ENCODE measurements at regions not wholly inside any gene's neighbourhood (a gene's known extent, or its start where the extent isn't known, plus 50 kb on each side); places are given as distances from the start of the nearest gene placed in this dataset.

DNA sequence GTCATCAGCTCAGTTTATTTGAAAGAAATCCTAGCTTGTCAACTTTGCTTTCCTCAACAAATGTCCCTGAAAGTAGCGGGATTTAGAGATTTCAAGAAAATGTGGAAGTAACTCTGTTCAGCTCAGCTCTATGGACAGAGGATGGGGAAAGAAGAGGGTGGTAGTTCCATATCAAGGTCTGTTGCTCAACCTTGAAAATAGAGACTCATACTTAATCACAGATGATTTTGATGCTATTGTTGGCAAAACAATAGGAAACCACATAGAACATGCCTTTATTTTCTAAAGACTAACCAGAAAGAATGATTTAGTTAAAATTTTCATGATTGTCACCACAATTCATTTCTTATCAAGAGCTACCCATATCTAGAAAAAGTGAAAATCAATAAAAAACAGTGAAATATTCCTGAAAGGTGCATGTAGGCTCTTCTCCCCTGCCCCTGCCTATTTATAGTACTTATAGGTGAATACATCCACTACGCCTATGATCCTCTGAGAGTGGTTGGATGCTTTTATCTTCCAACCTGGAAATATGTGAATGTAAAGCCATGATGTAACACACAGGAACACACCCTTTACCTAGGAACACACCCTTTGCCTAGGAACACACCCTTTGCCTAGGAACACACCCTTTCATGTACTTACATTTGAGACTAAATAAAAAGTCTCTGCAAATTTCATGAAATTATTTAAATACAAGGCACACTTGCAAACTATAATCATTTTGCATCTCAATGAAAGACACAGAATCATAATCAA, 65.8 kb downstream of the ETAA1 start:
- no peak for DNase-seq (ENCODE audit: low read depth)

DNA sequence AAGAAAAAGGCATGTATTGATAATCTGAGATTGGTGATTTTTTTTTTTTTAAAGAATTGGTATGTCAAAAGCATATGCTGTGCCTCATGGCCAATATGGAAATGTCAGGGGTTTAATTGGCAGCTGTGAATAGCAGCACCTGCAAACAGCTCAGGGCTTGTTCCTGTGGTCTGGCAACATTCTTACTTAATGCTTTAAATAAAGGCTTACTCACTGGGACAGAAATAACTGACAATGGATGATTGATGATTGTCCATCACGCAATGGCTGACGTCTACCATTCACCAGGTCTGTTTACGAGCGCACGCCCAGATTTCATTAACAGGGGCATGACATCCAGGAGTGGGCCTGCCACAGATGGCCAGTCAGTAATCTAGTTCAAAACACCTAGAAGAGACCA, 66.7 kb downstream of the ETAA1 start:
- DNase-seq (ENCODE audit: low read depth), result no peak

DNA sequence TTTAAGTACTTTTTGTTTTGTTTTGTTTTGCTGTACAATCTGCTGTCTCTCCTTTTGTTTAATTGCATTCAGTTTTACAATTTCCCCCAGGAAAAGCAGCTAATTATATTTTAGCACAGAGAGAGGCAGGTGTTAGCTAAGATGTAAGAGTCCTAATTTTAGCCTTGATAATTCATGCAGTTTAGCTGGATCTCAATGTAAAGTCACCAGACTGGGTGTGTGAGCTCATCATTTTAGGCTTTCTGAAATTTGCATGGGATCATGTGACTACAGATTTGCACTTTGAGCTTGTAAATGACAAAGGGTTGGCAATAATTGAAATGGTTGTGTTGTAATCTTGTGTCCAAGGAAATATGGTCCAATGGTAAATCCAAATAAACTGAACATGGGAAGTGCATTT, 68.5 kb downstream of the ETAA1 start:
- no peak for DNase-seq (ENCODE audit: low read depth)

- no peak for DNase-seq (ENCODE audit: low read depth)
Measured at GRCh38 chr2:67466734-67467133, 69.6 kb downstream of the ETAA1 start.

DNA sequence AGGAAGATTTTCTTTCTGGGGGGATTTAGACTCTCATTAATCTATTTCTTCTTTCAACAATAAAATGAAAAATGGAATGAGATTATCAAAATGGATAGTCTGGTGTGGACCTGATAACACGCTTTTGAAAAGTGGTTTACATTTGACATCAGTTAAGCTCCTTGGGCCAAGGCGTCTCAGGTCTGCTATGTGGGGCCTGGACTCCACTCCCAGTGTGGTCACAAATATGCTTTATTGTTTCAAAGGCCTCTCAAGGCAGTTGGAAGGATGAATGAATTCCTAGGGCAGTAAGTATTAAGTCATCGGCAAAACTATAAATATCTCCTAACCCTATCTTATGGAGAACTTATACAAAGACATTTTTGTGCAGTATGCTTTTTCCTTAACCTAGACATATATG, 74.5 kb downstream of the ETAA1 start:
- DNase-seq (ENCODE audit: low read depth), result no peak

- no peak for DNase-seq (ENCODE audit: low read depth)
Measured at GRCh38 chr2:67476809-67477790, 80.0 kb downstream of the ETAA1 start.

GRCh38 chr2:67479261-67479660, 82.1 kb downstream of the ETAA1 start:
- no peak for DNase-seq (ENCODE audit: low read depth)

GRCh38 chr2:67485431-67485830, 88.3 kb downstream of the ETAA1 start:
- no peak for DNase-seq (ENCODE audit: low read depth)

DNA sequence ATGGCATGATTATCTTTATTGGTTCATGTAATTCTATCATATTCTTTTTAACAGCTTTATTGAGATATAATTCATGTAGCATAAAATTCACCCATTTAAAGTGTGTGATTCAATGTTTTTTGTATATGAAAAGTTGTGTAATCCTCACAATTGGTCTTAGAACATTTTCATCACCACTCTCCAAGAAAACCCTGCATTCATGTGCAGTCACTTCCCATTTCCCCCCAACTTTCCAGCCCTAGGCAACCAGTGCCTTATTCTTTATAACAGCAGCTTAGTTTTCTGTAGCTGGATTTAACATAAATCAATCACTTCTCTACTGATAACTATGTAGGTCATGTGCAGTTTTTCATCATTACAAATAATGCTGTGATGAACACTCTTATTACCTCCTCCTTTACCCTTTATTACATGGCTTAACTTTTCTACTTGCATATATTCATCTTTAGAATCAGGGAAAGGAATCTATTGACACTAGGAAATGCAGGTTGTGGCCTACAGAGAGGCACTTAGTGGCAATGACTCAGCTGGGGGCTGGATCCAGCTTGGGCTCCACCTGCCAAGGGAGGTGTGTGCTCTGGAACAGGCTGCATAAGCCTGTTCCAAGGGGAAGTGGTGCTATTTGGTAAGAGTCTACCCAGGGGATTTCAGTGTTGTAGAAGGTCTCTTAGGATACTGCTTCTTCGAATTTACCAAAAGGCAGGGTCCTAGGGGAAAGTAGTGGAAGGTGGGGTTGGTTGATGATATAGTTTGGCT, 89.1 kb downstream of the ETAA1 start:
- DNase-seq (ENCODE audit: low read depth), result no peak

DNA sequence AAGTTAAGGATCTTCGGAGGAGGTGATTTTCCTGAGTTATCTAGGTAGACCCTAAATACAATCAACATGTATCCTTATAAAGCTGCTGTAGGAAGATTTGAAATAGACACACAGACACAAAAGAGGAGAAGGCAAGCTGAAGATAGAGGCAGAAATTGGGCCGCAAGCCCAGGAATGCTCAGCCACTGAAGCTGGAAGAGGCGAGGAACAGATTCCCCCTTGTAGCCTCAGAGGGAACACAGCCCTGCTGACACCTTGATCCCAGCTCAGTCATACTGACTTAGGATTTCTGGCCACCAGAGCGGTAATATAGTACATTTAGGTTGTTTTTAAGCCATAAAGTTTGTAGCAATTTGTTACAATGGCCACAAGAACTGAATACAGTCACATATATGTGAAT, 90.9 kb downstream of the ETAA1 start:
- no peak for DNase-seq (ENCODE audit: low read depth)

DNA sequence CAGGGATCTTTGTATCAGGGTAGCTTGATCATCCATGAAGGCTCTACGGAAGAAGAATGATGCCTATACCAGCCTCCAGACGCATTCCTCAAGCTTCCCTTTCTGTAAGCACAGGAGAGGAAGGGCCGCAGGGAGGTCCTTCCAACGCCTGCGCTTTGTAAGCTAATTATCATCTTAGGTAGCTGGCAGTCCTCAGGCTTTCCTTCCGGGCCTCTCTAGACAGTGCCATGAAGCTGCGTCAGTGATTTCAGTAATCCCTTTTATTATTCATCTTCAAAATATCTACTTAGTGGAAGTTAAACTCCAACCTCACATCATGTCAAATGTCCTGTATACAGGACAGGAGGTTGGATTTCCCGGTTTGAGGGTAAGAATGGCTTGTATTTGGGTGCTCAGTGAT, 92.3 kb downstream of the ETAA1 start:
- no peak for DNase-seq (ENCODE audit: low read depth)

DNA sequence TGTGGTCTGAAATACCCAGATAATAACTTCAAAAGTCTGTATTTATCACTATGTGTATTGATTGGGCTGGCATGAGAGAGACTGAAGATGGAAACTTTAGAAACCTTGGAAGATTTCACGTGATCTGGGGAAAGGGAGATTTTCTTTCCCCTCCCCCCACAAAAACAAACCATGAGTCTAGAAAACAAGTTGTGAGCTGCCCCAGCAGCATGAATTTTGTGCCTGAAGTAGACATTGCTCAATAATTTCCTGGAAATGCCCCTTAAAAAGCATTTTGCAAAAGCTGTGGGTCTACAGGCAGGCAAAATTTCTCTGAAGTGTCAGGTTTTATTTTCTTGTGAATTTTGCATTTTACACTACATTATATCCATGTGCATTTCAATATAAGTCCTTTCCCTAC, 101.8 kb downstream of the ETAA1 start:
- DNase-seq (ENCODE audit: low read depth), result no peak

DNA sequence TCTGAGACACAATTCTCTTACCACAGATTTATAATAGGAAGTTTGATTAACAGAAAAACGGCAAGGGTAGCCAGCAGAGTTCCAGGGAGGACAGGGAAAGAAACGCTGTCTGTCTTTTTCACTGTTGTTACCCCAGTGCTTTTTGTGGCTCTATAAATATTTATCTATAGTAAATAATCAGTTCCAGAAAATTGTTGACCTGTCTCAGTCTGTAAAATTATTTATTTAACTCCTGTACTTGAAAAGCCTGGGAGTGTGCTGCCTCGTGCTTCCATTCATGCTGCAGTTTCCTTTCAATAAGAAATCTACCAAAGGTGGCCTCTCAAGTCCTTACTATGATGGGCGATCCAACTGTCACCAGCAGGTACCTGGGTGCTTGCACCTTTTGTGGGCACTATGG, 102.9 kb downstream of the ETAA1 start:
- no peak for DNase-seq (ENCODE audit: low read depth)

- no peak for DNase-seq (ENCODE audit: low read depth)
Measured at GRCh38 chr2:67500541-67500940, 103.4 kb downstream of the ETAA1 start.

- no peak for DNase-seq (ENCODE audit: low read depth)
Measured at GRCh38 chr2:67502346-67503065, 105.4 kb downstream of the ETAA1 start.

DNA sequence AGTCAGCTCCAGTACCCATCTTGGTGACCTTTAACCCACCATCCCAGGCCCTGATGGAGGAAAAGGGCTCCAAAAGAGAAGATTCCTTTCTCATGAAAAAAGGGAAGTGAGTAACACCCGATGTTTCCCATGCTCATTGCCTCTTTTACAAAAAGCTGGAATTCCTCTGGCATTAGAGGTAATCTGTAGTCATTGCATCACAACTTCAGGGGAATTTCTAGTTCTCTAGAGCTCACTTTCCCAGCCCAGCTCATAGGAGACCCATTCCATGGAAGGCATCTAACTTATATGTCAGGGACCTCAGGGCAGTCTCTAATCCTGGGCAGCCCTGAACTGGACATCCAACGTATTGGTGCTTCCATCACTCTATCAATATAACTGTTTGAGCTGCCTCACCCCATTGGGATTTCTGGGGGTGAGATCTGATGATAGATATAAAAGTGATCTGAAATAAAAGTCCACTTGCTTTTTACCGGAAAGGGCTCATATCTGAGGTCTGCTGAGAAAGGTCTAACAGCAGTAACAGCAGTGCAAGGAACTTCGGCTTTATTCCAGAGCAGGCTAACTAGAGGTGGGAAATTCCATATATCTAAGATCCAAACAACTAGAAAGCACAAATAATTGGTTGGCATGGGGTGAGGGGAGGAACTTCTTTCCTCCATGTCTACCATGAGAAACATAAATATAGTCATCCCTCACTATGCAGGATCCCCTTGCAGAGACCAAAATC, 106.1 kb downstream of the ETAA1 start:
- DNase-seq (ENCODE audit: low read depth), result peak; percentile 72

GRCh38 chr2:67510745-67511144, 113.6 kb downstream of the ETAA1 start:
- DNase-seq (ENCODE audit: low read depth), result peak; percentile 28

GRCh38 chr2:67514515-67514914, 117.4 kb downstream of the ETAA1 start:
- DNase-seq (ENCODE audit: low read depth), result peak; percentile 55

GRCh38 chr2:67515056-67515455, 117.9 kb downstream of the ETAA1 start:
- no peak for DNase-seq (ENCODE audit: low read depth)

DNA sequence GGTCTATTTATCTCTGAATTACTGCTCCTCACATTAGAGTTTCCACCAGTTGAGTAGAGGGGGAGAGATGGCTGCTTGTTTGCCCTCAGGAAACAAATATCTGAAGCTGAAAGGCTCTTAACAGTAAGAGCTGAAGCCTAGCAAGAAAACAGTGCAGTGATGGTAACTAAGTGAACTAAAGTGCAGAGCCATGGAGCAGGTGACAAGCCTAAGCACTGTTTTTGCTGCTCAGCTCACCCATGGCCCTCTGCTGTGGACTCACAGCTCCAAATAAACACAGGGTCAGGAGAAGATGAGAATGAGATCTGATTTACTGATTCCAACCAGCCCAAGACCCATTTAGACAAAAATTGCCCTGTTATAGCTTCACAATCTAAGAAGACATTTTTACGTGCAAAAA, 118.4 kb downstream of the ETAA1 start:
- DNase-seq (ENCODE audit: low read depth), result no peak

- no peak for DNase-seq (ENCODE audit: low read depth)
Measured at GRCh38 chr2:67516362-67516761, 119.2 kb downstream of the ETAA1 start.
